Vagina (tissue), 2 donors: ENCODE measurements at regions not wholly inside any gene's neighbourhood (a gene's known extent, or its start where the extent isn't known, plus 50 kb on each side); places are given as distances from the start of the nearest gene placed in this dataset.

Experiments
- DNase-seq, 2 donors: peaks; one replicate each; pipeline ENCODE4 v3.0.0-alpha.2; 2017; ENCODE audit errors: extremely low spot score in 2 of 2
- H3K27ac ChIP-seq: fragments of 200-600 bp; sonication (generic); one replicate; pipeline ENCODE4 v1.5.1; 2019
- H3K27me3 ChIP-seq: fragments of 200-600 bp; sonication (generic); one replicate; pipeline ENCODE4 v1.5.1; 2019
- H3K36me3 ChIP-seq, 2 donors: fragments of 200-600 bp; sonication (generic); one replicate each; pipeline ENCODE4 v1.5.1; 2017 to 2019
- H3K4me1 ChIP-seq: fragments of 200-600 bp; sonication (generic); one replicate; pipeline ENCODE4 v1.5.1; 2019
- H3K4me3 ChIP-seq, 2 donors: fragments of 200-600 bp; sonication (generic); 1 replicate in 1 of 2; 2 replicates in 1 of 2; pipeline ENCODE4 v1.5.1; 2016 to 2019
- H3K9me3 ChIP-seq: fragments of 200-600 bp; sonication (generic); one replicate; pipeline ENCODE4 v1.5.1; 2019
- CTCF ChIP-seq, 3 experiments: fragments of 450-650 bp in 2 of 3; fragments of 200-600 bp in 1 of 3; sonication (generic) in 1 of 3; IDR thresholded peaks; one replicate each; pipeline ENCODE4 v1.5.1; 2017 to 2019; ENCODE audit warnings: antibody characterized with exemption in 3 of 3, mild to moderate bottlenecking in 2 of 3, moderate library complexity in 2 of 3
- POLR2A ChIP-seq, 2 donors: fragments of 450-650 bp; IDR thresholded peaks; one replicate each; pipeline ENCODE4 v1.6.1; 2017; ENCODE audit warnings: antibody characterized with exemption in 2 of 2, mild to moderate bottlenecking in 2 of 2, moderate library complexity in 2 of 2
- POLR2AphosphoS5 ChIP-seq, 2 donors: sonication (generic); formaldehyde crosslinking; IDR thresholded peaks; one replicate each; pipeline ENCODE4 v1.9.0; 2017; ENCODE audit warnings: antibody characterized with exemption in 2 of 2, mild to moderate bottlenecking in 2 of 2, low read depth in 1 of 2; ENCODE audit not compliant: insufficient read depth in 1 of 2
- intact Hi-C: fragments of 100-400 bp; cut with DNase I; formaldehyde crosslinking; loops from one replicate; pipeline ENCODE4 v1.15.1; 2023

DNA sequence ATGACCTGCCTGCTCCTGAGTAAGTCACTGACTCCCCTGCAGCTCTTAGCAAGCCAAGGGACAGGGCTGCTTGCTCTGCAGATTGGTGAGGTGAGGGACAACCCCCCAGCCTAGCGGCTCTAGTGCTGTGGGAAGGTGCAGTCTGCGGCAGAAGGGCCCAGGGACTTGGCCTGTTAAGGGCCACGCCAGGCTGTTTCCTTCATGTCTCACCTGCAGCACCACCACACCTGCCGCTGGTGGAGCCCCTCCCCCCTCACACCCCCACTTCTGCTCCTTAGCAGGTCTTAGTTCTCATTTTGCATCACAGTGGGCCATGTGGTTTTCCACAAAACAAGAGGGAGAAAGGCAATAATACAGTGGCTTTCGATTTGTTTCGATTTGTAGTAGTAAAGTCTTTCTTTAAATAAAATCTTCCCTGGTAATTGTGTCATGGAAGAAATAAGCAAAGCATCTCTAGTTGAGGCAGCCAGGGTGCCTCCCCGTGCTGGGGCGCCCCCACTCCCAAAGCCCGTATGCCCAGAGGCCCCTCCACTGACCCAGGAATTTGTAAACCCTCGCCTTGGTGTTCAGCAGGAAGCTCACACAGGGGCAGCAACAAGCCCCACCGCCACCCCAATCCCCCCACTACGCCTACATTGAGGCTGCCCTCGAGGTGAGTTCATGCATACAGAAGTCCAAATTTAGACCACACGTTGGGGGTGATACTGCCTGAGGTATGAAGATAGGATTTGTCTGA, 86.5 kb upstream of the CLDN5 start:
- no peak for DNase-seq
- H3K36me3 ChIP-seq, result no peaks in the 10 kb centered on the region
- intact Hi-C loops, result no loop called here
- no peaks in the 10 kb centered on the region for H3K9me3 ChIP-seq
- TF ChIP-seq POLR2AphosphoS5 (IDR thresholded peaks at IDR 0.05; ENCODE audit: insufficient read depth in 1 of 2, low read depth in 1 of 2) (no peak), POLR2A (IDR thresholded peaks at IDR 0.05) (no peak), CTCF (IDR thresholded peaks at IDR 0.05) (no peak)
- peaks cover 8% of the 10 kb centered on the region for H3K4me1 ChIP-seq
- H3K27ac ChIP-seq, result no peak overlapping the region
- no peaks in the 10 kb centered on the region for H3K27me3 ChIP-seq
- no peak overlapping the region for H3K4me3 ChIP-seq

DNA sequence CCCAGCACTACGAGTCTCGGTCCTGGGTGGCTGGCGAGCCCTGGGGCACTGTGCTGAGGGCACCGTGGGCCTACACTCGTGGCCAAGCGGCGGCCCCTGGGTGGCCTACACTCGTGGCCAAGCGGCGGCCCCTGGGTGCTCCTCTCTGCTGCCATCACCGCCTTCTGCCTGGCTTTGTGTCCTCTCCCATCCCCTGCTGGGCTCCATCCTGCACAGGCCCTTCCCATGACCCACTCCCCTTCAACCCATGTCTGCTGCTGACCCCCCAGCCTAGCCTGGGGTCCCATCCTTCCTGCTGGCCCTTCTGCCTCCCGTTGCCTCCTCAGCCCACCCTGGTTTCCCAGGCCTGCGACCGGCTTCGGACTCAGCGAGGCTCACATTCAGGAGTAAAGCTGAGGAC, 87.4 kb upstream of the CLDN5 start:
- peaks cover 8% of the 10 kb centered on the region for H3K4me1 ChIP-seq
- no peaks in the 10 kb centered on the region for H3K9me3 ChIP-seq
- no peak overlapping the region for H3K4me3 ChIP-seq
- H3K36me3 ChIP-seq, result no peaks in the 10 kb centered on the region
- no peak overlapping the region for H3K27ac ChIP-seq
- intact Hi-C loops, result no loop called here
- DNase-seq, result no peak
- no peak for TF ChIP-seq POLR2A (IDR thresholded peaks at IDR 0.05)
- no peaks in the 10 kb centered on the region for H3K27me3 ChIP-seq

- TF ChIP-seq CTCF (IDR thresholded peaks at IDR 0.05) (no peak), POLR2AphosphoS5 (IDR thresholded peaks at IDR 0.05; ENCODE audit: insufficient read depth in 1 of 2, low read depth in 1 of 2) (no peak), POLR2A (IDR thresholded peaks at IDR 0.05) (no peak)
- H3K27me3 ChIP-seq, result no peaks in the 10 kb centered on the region
- intact Hi-C loops, result no loop called here
Measured at GRCh38 chr22:19612866-19613572, 88.8 kb upstream of the CLDN5 start.

DNA sequence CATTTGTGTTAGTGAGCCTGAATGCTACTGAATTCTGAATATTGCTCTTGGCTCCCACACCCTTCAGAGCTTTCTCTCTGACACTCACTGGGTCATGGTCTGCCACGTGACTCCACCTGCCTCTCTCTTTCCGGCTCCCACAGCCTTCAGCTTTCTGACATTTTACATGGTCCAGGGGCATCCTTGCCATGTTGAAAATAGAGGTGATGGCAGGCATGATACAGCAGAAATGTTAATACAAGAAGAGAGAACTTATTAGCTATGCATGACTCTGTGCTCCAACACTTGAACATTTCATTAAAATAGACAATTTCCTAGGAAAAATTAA, 90.3 kb upstream of the CLDN5 start:
- Histone ChIP-seq H3K27me3 (no peaks in the 10 kb centered on the region), H3K36me3 (no peaks in the 10 kb centered on the region), H3K4me1 (no peaks in the 10 kb centered on the region), H3K9me3 (no peaks in the 10 kb centered on the region), H3K4me3 (no peak overlapping the region), H3K27ac (no peak overlapping the region)
- DNase-seq, result no peak
- intact Hi-C loops, result no loop called here
- TF ChIP-seq POLR2A (IDR thresholded peaks at IDR 0.05) (no peak), CTCF (IDR thresholded peaks at IDR 0.05) (no peak), POLR2AphosphoS5 (IDR thresholded peaks at IDR 0.05; ENCODE audit: insufficient read depth in 1 of 2, low read depth in 1 of 2) (no peak)

More at GRCh38 chr22:19612866-19613572, 88.8 kb upstream of the CLDN5 start:
- no peaks in the 10 kb centered on the region for H3K4me1 ChIP-seq
- no peak overlapping the region for H3K27ac ChIP-seq
- no peaks in the 10 kb centered on the region for H3K36me3 ChIP-seq
- H3K4me3 ChIP-seq, result no peak overlapping the region
- H3K9me3 ChIP-seq, result no peaks in the 10 kb centered on the region
- no peak for DNase-seq

DNA sequence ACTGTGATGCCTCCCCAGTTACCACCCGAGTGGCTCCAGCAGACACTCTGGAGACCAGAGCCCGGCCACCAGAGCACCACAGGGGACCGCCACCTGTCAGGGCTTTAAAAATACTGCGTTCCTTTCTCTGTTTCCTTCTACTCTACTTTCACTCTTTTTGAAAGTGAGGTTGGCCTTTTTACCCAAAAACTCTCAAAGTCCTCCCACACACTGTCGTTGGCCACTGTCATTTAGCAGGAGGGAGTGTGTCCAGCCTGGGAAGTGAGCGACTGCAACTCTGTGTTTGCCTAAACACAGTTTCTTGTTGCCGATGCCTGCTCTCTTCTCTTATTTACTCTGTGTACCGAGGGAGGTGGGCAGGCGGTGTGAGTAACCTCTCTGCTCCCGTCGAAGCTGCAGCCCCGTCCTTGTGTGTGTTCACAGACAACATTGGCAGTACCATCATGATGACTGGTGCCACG, 90.8 kb upstream of the CLDN5 start:
- Histone ChIP-seq H3K4me3 (no peak overlapping the region), H3K9me3 (no peaks in the 10 kb centered on the region), H3K4me1 (no peaks in the 10 kb centered on the region), H3K36me3 (no peaks in the 10 kb centered on the region), H3K27ac (no peak overlapping the region), H3K27me3 (no peaks in the 10 kb centered on the region)
- DNase-seq, result no peak
- intact Hi-C loops, result no loop called here
- no peak for TF ChIP-seq CTCF (IDR thresholded peaks at IDR 0.05)
- no peak for TF ChIP-seq POLR2AphosphoS5 (IDR thresholded peaks at IDR 0.05; ENCODE audit: insufficient read depth in 1 of 2, low read depth in 1 of 2)
- no peak for TF ChIP-seq POLR2A (IDR thresholded peaks at IDR 0.05)
